CD1c-positive myeloid dendritic cell (primary cell): ENCODE measurements at regions not wholly inside any gene's neighbourhood (a gene's known extent, or its start where the extent isn't known, plus 50 kb on each side); places are given as distances from the start of the nearest gene placed in this dataset.

Source experiments
- DNase-seq: peaks from one replicate; pipeline ENCODE4 v3.0.0-alpha.2; 2016; ENCODE audit errors: extremely low spot score

GRCh38 chr5:175037820-175038219 lies 313.4 kb downstream of the MSX2 start:
- no peak for DNase-seq

GRCh38 chr5:175035882-175036533 lies 311.6 kb downstream of the MSX2 start:
- no peak for DNase-seq

GRCh38 chr5:175034924-175035323 lies 310.5 kb downstream of the MSX2 start:
- DNase-seq, result no peak

- no peak for DNase-seq
Measured at GRCh38 chr5:175032741-175033151, 308.4 kb downstream of the MSX2 start.

GRCh38 chr5:175032013-175032412 lies 307.6 kb downstream of the MSX2 start:
- DNase-seq, result no peak

GRCh38 chr5:175027390-175027789 lies 303.0 kb downstream of the MSX2 start:
- no peak for DNase-seq

GRCh38 chr5:175025077-175025476 lies 300.7 kb downstream of the MSX2 start:
- no peak for DNase-seq

GRCh38 chr5:175021841-175022625 lies 297.7 kb downstream of the MSX2 start:
- DNase-seq, result no peak

GRCh38 chr5:175021321-175021720 lies 296.9 kb downstream of the MSX2 start:
- DNase-seq, result no peak

- DNase-seq, result no peak
Measured at GRCh38 chr5:175015028-175015685, 290.8 kb downstream of the MSX2 start.

- no peak for DNase-seq
Measured at GRCh38 chr5:175013251-175013650, 288.9 kb downstream of the MSX2 start.

GRCh38 chr5:175012267-175012666 lies 287.9 kb downstream of the MSX2 start:
- DNase-seq, result no peak

- DNase-seq, result no peak
Measured at GRCh38 chr5:175003531-175003930, 279.1 kb downstream of the MSX2 start.

- DNase-seq, result no peak
Measured at GRCh38 chr5:175001876-175002645, 277.7 kb downstream of the MSX2 start.

GRCh38 chr5:175001311-175001710 lies 276.9 kb downstream of the MSX2 start:
- no peak for DNase-seq

GRCh38 chr5:174999581-174999980 lies 275.2 kb downstream of the MSX2 start:
- no peak for DNase-seq

GRCh38 chr5:174998131-174998730 lies 273.8 kb downstream of the MSX2 start:
- DNase-seq, result no peak

- no peak for DNase-seq
Measured at GRCh38 chr5:174997688-174998087, 273.3 kb downstream of the MSX2 start.

GRCh38 chr5:174996941-174997340 lies 272.6 kb downstream of the MSX2 start:
- DNase-seq, result no peak

- DNase-seq, result no peak
Measured at GRCh38 chr5:174995827-174996226, 271.4 kb downstream of the MSX2 start.

- no peak for DNase-seq
Measured at GRCh38 chr5:174991847-174992246, 267.5 kb downstream of the MSX2 start.

GRCh38 chr5:174990909-174991308 lies 266.5 kb downstream of the MSX2 start:
- DNase-seq, result no peak
